ENCODE measurements at regions not wholly inside any gene's neighbourhood (a gene's known extent, or its start where the extent isn't known, plus 50 kb on each side); places are given as distances from the start of the nearest gene placed in this dataset.

DNA sequence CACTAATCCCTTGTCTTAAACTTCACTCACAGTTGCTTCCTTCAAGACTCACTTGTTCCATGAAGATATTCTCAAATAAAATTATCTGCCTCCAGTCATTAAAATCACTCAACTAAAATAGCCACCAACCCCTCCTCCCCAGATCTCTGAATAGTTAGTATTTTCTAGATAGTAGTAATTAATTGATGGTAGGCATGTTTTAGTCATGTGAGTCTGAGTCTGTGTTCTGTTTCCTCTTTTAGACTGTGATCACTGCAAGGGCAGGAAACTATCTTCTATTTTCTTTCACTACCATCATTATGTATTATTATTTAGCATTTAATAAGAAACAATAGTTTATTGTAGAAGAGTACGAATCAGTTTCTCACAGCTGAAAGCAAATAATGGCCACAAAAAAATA lies 1080.5 kb downstream of the IGSF11 start:
- in situ Hi-C loops (cut with HindIII; ENCODE audit: low sequenced_read_pairs): no loop called here

DNA sequence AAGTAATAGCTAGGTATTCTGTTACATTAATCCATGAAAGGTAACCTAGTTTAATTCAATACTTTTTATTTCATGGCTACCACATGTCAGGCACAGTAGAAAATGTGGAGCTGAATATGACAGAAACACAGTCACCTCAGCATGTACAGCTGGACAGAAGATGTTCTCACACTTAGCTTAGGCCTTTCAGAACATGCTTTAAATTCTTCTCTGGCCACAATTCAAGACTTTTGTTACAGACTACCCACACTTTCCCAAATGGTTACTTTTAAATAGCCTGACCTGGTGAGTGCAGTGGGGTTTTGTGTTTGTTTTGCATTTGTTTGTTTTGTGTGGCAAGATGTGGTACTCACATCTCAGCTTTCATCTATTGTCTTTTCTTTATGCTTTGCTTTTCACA lies 1079.5 kb downstream of the IGSF11 start:
- in situ Hi-C loops (cut with HindIII; ENCODE audit: low sequenced_read_pairs): no loop called here

GRCh38 chr3:117958027-117958426 lies 1076.6 kb downstream of the IGSF11 start:
- in situ Hi-C loops (cut with HindIII; ENCODE audit: low sequenced_read_pairs): no loop called here

DNA sequence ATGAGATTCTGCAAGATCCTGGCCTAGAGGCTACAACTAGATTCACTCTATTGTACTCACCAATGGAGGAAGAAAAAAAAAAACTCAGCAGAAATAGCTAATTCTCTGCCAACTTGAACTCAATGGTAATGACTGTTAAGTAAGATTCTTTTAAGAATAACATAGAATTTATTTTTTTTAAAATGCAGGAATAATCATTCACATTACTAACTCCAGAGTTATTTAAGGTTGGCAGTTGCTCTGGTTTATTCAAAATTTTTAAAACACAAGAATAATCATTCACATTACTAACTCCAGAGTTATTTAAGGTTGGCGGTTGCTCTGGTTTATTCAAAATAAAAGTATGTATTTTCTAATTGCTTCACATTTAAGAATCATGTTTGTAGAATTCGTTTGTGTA lies 1071.9 kb downstream of the IGSF11 start:
- in situ Hi-C loops (cut with HindIII; ENCODE audit: low sequenced_read_pairs): no loop called here

DNA sequence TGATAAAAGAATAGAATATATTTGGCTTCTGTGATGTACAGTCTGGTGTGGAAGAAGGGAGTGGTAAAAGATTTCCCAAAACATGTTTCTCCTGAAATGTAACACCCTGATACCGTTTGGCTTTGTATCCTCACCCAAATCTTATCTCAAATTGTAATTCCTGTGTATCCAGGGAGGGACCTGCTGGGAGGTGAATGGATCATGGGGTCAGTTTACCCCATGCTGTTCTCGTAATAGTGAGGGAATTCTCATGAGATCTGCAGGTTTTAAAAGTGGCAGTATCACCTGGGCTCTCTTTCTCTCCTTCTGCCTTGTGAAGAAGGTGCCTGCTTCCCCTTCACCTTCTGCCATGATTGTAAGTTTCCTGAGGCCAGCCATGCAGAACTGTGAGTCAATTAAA lies 1070.8 kb downstream of the IGSF11 start:
- in situ Hi-C loops (cut with HindIII; ENCODE audit: low sequenced_read_pairs): no loop called here

DNA sequence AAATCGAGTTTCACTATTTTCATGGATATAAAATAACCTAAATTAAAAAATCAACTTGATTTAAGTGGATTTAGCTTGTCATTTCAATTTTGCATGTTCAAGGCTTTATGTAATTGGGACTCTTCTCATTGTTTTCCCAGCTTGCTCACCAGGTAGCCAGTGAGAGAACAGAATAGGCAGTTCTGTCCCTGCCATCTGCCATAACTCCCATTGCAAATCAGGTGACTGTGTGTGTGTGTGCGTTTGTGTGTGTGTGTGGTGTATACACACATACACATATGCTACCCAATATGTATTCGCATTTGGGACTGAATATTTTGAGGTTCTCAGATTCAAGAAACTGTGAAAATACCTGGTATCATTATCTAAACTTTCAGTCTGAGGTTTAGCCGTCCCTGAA lies 1069.8 kb downstream of the IGSF11 start:
- in situ Hi-C loops (cut with HindIII; ENCODE audit: low sequenced_read_pairs): no loop called here

DNA sequence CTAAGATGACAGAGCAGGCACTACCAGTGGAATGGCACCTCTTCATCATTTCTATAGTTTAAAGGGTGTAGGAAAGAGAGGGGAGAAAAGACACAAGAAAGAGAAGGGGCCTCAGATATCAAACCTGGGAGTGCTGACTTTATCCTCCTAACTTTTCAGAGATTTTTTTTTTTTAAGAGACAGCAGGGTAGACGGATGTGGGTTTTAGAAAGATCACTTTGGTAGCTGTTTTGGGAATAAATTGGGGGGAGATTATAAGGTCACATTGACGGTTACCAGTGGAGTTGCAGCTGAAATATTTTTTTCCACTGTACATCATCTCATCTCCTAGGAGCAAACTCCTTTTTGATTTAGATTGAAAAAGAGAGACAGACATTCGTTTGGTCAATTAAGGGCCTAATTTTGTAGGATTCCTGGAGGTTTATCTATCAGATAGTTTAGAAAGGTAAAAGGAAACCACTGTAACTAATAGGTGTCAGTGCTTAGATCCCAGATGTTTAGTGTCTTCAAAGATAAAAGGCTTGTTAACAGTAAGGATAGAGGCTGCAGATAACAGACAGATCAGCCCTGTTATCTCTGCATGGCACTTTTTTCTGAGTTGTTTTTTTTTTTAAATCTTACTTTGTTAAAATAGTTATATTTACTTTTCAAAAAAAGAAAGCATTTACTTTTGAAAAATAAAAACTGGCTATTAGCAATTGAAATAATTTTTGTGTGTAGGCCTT lies 1057.0 kb downstream of the IGSF11 start:
- in situ Hi-C loops (cut with HindIII; ENCODE audit: low sequenced_read_pairs): no loop called here

GRCh38 chr3:117979466-117979865 lies 1055.2 kb downstream of the IGSF11 start:
- in situ Hi-C loops (cut with HindIII; ENCODE audit: low sequenced_read_pairs): no loop called here

- in situ Hi-C loops (cut with HindIII; ENCODE audit: low sequenced_read_pairs): no loop called here
Observed at GRCh38 chr3:117987256-117987655, 1047.4 kb downstream of the IGSF11 start.

GRCh38 chr3:117989982-117990381 lies 1044.7 kb downstream of the IGSF11 start:
- in situ Hi-C loops (cut with HindIII; ENCODE audit: low sequenced_read_pairs): no loop called here

- in situ Hi-C loops (cut with HindIII; ENCODE audit: low sequenced_read_pairs): no loop called here
Observed at GRCh38 chr3:117990627-117991026, 1044.0 kb downstream of the IGSF11 start.

GRCh38 chr3:117995842-117996437 lies 1038.7 kb downstream of the IGSF11 start:
- in situ Hi-C loops (cut with HindIII; ENCODE audit: low sequenced_read_pairs): no loop called here

- in situ Hi-C loops (cut with HindIII; ENCODE audit: low sequenced_read_pairs): no loop called here
Observed at GRCh38 chr3:117997201-117998049, 1037.2 kb downstream of the IGSF11 start.

GRCh38 chr3:117998071-117998470 lies 1036.6 kb downstream of the IGSF11 start:
- in situ Hi-C loops (cut with HindIII; ENCODE audit: low sequenced_read_pairs): no loop called here

DNA sequence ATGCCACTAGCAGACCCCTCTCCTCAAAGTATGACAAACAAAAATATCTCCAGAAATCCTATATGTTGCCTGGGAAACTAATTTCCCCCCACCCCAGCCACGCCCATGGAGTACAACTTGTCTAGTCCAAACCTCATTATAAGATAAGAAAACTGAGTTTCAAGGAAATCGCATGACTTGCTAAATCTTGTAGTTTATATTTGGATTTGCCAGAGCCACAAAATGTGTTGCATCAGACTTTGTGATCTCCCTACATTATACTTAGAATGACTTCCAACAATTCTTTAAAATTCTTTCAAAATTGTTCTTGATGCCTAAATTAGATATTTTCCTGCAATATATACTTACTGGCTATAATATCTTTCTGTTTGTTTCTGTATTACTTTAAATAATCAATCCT lies 1034.4 kb downstream of the IGSF11 start:
- in situ Hi-C loops (cut with HindIII; ENCODE audit: low sequenced_read_pairs): no loop called here

- in situ Hi-C loops (cut with HindIII; ENCODE audit: low sequenced_read_pairs): no loop called here
Observed at GRCh38 chr3:118001380-118001779, 1033.3 kb downstream of the IGSF11 start.

DNA sequence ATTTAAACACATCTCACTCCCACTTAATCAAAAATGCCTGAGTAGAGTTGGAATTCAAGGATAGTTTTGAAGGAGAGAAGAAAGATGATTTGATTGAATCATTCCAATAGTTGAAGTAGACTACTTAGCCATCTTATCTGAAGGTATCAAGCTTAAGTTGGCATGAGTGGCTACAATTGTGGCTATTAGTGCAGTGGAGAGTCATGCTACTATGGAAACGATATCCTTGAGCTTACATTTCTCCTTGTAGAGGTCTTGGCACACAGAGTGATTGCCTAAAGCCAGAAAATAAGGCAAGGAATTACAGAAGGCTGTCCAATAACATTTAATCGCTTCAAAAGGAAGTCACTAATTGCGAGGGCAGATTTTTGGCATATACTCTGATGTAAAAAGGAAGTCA lies 1022.7 kb downstream of the IGSF11 start:
- in situ Hi-C loops (cut with HindIII; ENCODE audit: low sequenced_read_pairs): no loop called here

DNA sequence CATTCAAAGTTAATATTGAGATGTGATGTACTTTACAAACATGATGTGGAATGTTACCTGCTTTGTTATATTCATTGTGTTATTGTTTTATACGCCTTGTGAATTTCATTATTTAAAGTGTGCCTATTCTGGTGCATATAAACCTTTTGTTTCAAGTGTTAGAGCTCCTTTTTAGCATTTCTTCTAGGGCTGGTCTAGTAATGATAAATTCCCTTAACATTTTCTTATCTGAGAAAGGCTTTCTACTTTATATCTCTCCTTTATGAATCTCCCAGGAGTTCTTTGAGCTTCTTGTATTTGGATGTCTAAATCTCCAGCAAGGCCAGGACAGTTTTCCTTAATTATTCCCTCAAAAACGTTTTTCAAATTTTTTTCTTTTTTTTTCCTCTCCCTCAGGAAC lies 1005.6 kb downstream of the IGSF11 start:
- in situ Hi-C loops (cut with HindIII; ENCODE audit: low sequenced_read_pairs): no loop called here

GRCh38 chr3:118036215-118036614 lies 998.4 kb downstream of the IGSF11 start:
- in situ Hi-C loops (cut with HindIII; ENCODE audit: low sequenced_read_pairs): no loop called here

- in situ Hi-C loops (cut with HindIII; ENCODE audit: low sequenced_read_pairs): no loop called here
Observed at GRCh38 chr3:118055381-118055780, 979.3 kb downstream of the IGSF11 start.

DNA sequence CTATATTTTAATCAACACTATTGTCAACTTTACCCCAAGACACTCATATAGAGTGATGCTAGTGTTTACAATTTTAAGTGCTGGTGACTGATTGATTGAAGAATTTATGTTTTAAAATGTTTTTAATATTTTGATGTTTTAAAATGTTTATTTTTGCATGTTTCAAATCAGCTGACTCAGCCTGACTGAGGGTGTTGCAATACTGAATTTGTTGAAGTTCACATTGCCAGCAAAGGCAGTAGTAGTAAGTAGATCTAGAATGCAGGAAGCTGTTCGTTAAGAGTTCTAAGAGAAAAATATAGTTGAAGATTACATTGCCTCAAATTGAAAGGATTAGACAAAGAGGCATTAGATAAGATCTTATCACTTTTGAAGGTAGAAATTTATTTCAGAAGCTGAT lies 977.6 kb downstream of the IGSF11 start:
- in situ Hi-C loops (cut with HindIII; ENCODE audit: low sequenced_read_pairs): no loop called here

GRCh38 chr3:118059096-118059495 lies 975.5 kb downstream of the IGSF11 start:
- in situ Hi-C loops (cut with HindIII; ENCODE audit: low sequenced_read_pairs): no loop called here
